Suprapubic skin (tissue), 4 donors: ENCODE measurements at regions not wholly inside any gene's neighbourhood (a gene's known extent, or its start where the extent isn't known, plus 50 kb on each side); places are given as distances from the start of the nearest gene placed in this dataset.

Experiments
- EP300 ChIP-seq: sonication (generic); formaldehyde crosslinking; IDR thresholded peaks from one replicate; pipeline ENCODE4 v1.6.1; 2017; ENCODE audit warnings: antibody characterized with exemption
- POLR2A ChIP-seq, 2 donors: fragments of 450-650 bp; IDR thresholded peaks; one replicate each; pipeline ENCODE4 v1.6.1; 2017; ENCODE audit warnings: antibody characterized with exemption in 2 of 2, mild to moderate bottlenecking in 2 of 2, moderate library complexity in 2 of 2
- POLR2AphosphoS5 ChIP-seq, 3 donors: sonication (generic); formaldehyde crosslinking; IDR thresholded peaks; one replicate each; pipeline ENCODE4 v1.6.1; 2017; ENCODE audit warnings: antibody characterized with exemption in 3 of 3
- TF ChIP-seq, protein P1 (sequence below), 2 donors: fragments of 200-600 bp in 1 of 2; fragments of 450-650 bp in 1 of 2; sonication (generic) in 1 of 2; IDR thresholded peaks; one replicate each; pipeline ENCODE4 v1.5.1; 2016 to 2019; ENCODE audit warnings: antibody characterized with exemption in 2 of 2, mild to moderate bottlenecking in 1 of 2, moderate library complexity in 1 of 2

GRCh38 chr2:185393091-185393490 lies 345.5 kb upstream of the FSIP2 start:
- TF ChIP-seq, protein P1, sequence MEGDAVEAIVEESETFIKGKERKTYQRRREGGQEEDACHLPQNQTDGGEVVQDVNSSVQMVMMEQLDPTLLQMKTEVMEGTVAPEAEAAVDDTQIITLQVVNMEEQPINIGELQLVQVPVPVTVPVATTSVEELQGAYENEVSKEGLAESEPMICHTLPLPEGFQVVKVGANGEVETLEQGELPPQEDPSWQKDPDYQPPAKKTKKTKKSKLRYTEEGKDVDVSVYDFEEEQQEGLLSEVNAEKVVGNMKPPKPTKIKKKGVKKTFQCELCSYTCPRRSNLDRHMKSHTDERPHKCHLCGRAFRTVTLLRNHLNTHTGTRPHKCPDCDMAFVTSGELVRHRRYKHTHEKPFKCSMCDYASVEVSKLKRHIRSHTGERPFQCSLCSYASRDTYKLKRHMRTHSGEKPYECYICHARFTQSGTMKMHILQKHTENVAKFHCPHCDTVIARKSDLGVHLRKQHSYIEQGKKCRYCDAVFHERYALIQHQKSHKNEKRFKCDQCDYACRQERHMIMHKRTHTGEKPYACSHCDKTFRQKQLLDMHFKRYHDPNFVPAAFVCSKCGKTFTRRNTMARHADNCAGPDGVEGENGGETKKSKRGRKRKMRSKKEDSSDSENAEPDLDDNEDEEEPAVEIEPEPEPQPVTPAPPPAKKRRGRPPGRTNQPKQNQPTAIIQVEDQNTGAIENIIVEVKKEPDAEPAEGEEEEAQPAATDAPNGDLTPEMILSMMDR (IDR thresholded peaks at IDR 0.05) = no peak
- no peak for TF ChIP-seq POLR2A (IDR thresholded peaks at IDR 0.05)
- TF ChIP-seq POLR2AphosphoS5 (IDR thresholded peaks at IDR 0.05) = no peak
- no peak for TF ChIP-seq EP300
